HG03342 (cell line): ENCODE measurements at regions not wholly inside any gene's neighbourhood (a gene's known extent, or its start where the extent isn't known, plus 50 kb on each side); places are given as distances from the start of the nearest gene placed in this dataset.

Experiments used
- ATAC-seq: cut with Tn5 transposase; IDR thresholded peaks from one replicate; pipeline ENCODE4 v1.9.1; 2021; ENCODE audit warnings: mild to moderate bottlenecking, moderate library complexity; ENCODE audit not compliant: unreplicated experiment

DNA sequence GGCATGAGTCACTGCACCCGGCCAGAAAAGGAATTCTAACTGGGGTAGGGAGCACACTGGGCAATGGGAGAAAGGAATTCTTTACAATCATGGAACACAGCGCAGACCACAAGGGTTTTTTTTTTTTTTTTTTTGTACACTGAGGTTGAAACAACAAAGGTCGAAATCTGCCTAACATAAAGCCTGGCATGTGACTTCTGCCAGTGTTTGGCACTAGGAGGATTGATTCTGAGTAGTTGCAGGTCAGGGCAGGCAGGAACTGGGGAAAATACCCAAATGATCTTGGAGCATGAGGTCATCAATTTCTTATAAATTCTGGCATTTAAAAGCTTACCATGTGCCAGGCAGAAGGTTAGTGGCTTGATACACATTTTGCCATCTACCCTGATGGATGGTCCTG is 202.0 kb upstream of the SNX19 start:
- ATAC-seq: no peak

DNA sequence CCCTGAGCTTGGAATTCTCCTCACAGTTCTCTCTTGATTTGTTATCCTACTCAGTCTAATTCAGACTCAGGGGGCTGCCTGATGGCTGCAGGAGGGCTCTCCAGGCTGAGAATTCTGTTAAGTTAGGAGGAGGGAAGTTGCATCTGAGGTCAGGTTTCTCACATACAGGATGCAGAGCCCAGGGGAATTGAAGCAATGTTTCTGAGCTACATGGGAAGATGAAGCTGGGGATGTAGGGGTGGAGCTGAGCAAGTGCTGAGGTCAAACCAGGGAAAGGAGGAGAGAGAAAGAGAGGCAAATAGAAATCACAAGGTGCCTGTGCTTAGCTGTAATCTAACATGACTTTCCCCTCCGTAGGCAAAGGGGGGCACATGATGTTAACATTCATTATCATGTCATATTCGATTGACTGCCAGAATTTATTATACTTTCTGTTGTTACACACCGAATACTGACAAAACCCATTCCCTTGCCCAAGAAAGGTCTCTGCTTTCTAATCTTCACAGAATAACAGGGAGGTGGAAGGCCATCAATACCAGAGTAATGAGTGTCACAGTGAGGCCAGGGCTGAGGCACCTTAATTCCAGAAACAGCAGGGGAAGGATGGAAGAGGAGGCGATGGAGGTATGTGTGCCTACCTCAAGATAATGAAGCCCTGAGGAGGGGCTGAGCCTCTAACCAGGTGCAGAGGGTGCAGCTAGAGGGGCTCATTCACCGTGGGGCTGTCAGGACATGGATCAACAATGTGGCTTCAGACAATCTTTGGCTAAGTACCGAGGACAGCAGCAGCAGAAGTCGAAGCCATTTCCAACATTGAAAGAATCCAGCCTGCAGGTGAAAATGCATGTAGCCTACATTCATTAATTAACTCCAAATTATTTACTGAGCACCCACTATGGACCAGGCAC is 205.4 kb upstream of the SNX19 start:
- ATAC-seq: no peak

DNA sequence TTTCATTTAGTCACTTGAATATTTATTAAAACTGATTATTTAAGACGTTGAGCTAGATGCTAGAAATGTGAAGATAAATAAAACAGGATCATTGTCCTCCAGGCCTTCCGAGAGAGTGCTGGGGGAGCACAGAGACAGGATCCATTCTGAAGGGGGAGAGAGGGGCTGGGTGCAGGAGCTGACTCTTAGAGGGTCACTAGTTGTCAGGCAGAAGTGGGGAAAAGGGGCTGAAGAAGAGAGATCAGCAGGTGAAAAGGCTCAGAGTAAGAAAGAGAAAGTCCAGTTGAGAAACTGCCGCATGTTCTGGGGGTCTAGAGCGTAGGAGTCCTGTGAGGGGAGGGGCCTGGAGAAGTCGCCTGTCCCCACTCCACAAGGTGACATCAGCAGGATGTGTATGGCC is 206.2 kb upstream of the SNX19 start:
- no peak for ATAC-seq

DNA sequence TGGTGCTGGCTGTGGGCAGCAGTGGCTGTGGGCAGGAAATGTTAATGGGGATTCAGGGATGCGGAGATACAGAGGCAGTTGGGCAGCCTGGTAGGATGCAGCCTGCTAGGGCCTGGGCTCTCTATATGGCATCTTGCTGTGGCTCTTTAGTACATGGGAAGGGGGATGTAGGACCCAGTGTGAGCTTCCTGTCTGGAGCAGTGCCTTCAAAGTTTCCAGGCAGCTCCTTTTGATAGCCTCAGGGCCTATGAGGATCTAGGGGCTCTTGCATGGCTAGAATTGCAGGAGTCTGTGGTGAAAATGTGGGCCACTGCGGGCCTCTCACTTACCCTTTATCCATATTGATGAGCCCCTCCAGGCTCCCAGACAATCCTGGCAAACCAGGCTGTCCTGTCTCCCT is 213.2 kb upstream of the SNX19 start:
- ATAC-seq: no peak

DNA sequence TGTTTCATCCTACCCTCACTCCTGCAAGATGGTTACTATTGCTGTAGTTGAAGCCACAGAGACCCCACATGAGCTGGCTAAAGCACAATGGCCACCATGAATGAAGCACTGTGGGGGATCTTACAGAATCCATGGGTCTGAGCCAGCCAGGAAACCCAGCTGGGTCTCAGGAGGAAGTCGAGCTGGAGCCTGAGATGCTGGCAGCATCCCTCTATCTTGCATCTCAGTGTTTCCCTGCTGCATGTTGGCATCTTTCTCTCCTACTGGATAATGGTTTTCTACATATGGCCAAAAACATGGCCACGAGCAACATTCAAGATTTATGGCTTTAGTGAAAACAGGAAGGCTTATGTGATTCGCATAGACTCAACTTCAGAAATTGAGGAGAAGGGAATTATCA is 219.3 kb upstream of the SNX19 start:
- no peak for ATAC-seq

DNA sequence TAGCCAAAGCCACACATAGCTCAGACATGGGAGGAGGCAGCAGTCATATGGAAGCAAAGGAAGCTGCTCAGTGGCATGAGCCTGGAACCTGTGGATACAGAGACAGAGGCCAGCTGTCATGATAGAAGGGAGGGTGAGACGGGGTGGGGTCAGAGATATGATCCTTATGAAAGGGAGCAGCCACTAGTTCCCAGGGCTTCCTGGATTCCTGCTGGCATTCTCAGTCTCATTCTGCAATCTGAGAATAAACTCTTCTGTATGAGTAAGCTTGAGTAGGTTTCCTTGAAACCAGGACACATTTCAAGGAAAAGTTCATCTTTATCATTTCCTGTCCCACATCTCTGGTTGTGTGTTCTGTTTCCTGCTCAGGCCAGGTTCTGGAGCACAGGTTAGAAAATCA is 220.2 kb upstream of the SNX19 start:
- ATAC-seq: no peak

DNA sequence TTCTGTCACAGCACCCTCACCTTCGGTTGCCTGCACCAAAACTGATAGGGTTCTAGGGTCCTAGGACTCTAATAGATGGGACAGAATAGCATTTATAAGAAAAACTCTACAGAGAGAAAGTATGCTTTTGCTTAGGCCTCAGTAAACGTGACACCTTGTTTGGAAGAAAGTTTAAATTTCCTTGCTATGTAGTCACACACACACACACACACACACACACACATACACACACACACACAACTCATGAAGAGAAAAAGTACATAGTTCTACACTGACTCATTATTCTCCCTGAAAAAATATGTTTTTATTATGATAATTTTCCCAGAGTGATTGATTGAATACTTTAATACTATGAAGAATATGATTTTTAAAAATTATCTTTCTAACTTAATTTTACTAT is 220.8 kb upstream of the SNX19 start:
- no peak for ATAC-seq

DNA sequence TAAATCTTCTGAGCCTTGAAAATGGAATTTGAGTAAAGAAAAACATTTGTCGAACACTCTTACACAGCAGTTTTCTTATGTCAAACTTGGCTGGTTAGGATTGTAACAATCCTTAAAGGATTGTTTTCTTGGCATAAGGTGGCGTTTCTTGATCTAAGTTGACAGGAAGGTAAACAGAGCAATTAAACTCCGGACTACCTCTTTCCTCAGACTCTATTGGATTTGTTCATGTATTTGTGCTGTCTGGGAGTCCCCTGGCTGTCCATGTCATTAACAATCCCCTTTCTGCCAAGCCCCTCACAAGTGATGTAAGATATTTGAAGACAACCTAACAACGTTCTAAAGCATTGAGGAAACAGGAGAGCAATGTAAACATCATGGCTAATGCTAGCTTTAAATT is 222.5 kb upstream of the SNX19 start:
- ATAC-seq: no peak

DNA sequence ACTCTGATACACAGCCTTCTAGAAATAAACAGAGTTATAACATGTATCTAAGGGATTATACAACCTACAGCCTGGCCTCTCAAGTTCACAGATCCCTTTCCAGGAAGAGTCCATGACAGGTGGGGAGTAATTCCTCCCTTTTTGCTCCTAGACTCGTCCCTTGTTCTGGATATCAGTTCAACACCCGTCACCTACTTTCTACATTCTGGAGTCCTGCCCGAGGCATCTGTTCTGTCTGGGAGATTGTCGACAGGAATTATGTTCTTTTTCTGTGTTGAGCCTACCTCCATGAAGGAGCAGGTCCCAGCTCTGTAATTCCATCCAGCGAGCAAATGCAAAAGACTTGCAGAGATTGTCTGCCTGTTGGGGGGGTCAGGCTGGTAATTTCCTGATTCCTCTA is 224.6 kb upstream of the NTM start:
- no peak for ATAC-seq

DNA sequence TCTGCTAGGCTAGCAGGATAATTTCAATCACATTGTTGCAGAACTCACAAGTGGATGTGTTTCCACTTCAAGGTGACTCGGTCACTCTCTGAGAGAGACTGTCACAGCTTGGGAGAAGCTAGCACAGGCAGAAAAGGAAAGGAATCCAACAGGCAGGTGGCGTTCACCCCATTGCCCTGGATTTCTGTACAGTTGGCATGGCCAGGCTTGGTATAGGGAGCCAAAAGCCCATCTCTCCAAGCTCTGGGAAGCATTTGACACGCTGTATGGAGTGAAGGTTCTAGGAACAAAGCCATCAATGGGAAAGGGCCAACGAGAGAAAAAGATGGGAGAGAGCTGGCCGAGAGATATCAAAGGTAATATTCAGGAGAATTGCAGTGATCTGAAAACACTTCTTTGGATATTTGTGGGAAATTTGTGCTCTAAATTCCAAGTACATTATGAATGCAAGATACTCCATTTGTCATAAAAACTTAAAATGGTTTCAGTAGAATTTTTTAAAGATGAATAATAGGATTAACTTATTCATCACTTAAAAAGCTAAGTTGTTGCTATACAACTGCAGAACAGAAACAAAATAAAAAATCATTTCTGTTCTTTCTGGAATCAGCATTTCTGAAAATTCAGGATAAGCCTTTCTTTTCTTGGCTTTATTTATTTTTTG is 223.5 kb upstream of the NTM start:
- ATAC-seq: no peak

DNA sequence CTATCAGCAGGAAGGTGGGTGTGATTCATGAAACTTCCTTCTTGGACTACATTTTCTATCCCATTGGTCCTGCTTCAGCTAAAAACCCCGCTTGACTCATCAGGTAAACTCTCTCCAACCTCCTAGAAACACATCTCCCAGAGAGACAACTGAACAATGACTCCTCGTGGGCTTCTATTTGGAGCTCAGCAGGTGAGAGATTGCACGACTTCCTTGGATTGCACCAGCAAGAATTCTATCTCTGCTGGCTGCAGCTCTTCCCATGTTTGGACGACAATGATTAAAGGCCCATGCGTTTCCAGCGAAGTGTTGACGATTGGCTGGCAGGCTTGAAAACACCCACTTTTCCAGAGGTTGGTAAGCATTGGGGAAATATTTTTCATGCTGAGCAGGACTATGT is 216.1 kb upstream of the NTM start:
- no peak for ATAC-seq

DNA sequence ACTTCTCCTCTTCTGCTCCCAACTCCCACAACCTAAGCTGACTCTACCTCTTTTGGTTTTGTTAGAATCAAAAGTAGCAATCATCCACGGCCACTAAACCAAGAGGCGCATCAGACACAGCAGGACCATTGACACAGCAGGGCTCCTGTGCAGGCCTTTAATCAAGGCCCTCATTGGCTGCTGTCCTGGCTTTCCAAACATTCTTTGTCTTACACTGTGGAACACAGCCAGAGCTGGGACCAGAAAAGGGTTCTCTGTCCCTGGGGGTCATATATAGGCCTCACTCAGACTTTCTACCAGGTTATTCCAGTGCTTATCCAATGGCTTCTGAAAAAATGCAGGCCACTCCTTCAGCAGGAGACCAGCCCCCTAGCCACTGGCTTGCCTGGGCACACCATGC is 212.7 kb upstream of the NTM start:
- ATAC-seq: no peak

DNA sequence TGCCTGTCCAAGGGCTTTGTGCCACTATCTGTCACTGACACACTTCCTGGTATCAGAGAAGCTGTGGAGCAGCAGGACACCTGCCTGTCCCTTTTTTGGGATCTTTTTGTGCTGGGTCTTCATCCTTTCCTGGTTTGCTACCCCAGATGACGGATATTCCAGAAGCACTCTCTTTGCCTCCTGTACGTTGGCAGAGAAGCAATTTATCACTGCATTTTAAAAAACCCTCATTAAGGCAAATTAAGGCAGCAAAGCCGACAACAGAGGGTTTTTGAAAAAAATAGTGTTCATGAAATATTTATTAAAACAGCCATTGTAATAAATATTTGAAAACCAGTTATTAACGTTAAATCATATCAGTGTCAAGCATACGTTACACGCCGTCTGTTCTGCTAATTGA is 209.6 kb upstream of the NTM start:
- ATAC-seq: no peak

DNA sequence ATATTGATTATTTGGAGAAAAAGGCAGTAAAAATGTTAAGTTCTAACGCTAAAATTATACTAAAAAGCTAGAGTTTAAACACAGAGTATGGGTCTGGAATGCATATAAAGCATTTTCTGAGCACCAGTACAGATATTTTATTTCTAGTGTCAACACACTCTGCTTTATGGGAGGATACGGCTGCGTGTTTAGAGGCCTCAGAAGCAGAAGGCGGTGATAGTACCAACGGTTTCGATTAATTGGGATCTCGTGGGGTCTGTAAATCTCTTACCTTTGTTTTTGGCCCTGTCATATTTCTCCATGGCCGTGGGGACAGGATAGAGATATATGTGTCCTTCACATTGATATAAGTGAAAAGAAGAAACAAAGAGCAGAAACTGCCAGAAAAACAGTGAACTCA is 206.8 kb upstream of the NTM start:
- ATAC-seq: no peak

DNA sequence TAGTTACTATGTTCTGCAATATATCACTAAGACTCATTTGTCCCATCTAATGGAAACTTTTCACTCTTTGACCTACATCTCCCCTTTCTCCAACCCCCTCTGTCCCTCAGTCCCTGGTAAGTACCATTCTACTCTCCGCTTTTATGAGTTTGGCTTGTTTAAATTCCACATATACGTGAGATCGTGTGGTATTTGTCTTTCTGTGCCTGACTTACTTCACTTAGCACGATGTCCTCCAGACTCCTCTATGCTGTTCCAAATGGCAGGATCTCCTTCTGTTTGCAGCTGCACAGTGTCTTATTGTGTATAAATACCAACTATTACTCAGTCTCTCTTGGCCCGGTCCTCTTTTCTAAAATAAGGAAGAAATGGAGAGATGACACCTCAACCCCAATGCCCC is 205.4 kb upstream of the NTM start:
- ATAC-seq: no peak

DNA sequence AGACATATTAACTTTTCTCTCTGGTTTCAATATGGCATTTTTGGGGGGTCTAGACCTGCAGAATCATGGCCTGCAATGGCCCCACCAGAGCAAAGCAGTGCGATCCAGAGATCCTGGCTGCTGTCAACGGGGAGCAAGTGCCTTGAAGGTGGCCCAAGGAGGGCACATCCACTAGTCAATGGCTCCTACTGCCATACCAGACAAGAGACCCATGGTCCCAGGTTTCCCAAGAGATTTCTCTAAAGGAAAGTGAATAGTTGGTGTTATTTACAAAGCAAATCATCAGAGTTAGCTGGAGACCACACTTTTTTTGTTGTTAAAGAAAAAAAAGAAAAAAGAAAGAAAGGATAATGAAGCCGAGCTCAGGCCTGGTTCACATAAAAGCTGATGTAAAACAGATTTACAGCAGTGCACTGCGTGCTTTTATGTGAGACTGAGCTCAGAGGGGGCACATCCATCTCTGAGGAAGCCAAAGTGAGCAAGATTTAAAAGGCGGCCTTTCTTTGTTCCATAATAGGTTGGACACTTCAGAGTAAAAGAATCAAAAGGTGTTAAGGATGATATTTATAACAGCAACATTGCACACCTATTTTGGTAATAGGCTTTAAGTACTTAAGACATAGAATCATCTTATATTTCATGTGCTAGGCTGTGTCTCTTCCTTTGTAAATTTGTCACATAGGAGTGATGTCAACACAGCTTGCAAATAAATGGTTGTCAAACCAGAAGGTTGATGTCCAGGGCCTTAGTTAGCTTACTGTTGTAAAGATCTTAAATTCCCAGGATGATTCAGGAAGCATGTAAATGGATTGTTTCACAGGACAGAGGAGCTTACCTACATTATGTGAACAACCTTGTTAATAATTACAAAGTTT is 201.3 kb upstream of the NTM start:
- ATAC-seq: no peak

DNA sequence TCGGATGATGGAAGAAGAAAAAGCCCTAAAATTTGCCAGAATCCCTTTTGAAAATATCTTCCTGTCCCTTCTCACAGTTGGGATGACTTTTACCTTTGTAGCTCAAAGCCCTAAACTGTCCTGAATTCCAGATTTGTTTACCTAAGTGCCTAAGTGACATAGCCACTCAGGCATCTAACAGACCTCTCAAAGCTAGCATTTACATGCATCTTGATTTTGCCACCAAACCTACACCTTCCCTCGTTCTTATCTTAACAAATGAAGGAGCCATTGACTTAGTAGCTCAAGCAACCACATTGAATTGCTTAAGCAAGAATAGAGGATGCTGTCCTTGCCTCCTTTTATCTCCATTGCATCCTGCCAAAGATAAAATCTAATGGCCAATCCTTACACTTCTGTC is 198.4 kb upstream of the NTM start:
- no peak for ATAC-seq

DNA sequence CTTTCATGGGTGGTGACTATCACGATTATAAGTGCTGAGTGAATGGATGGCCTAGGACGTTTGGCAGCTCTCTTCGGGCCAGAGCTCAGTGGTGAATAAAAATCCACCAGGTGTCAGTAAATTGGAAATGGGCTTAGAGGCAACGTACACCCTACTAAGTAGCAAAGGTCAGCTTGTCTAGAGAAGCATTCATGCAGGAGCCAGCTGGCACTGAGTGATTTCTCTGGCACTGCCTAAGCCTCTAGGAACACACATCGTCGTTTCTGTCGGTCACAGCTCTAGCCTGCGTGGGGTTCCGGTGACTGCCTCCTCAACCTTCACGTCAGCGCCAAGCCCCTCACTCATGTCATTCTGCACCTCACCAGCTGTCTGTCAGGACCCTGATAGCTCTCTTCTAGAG is 192.4 kb upstream of the NTM start:
- no peak for ATAC-seq

DNA sequence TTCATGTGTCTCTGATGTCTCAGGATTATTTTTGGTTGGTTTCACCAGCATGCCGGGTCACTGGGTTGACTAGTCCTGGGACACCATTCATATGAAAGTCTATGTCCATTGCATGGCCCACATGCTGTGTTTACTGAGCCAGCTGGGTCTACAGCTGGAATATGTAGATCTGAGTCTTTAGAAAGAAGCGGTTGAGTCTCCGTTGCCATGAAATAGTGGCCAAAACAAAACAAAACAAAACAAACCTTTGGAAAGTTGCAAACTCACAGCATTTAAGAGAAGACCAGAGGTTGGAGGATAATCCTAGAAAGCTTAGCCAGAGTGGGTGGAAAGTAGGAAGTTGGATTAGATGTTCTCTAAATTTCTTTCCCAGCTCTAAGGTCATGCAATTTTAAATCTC is 191.8 kb upstream of the NTM start:
- ATAC-seq: no peak

DNA sequence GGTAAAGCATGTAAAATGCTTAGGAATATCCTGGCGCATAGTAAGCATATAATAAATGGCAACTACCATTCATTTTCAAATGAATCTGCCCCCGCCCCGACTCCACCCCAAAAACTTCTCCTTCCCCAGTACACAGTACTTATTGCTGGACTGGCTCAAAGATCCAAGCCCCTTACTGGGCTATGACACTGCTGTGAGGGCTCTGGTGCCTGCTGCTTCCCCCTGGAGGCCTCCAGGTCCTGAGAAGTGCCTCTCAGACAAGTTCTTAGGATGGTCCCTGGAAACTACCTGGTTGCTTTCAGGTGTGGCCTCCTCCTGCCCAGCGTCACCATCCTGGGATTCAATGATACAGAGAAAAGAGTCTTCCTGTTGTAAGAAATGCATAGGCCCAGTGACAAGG is 190.6 kb upstream of the NTM start:
- ATAC-seq: no peak

DNA sequence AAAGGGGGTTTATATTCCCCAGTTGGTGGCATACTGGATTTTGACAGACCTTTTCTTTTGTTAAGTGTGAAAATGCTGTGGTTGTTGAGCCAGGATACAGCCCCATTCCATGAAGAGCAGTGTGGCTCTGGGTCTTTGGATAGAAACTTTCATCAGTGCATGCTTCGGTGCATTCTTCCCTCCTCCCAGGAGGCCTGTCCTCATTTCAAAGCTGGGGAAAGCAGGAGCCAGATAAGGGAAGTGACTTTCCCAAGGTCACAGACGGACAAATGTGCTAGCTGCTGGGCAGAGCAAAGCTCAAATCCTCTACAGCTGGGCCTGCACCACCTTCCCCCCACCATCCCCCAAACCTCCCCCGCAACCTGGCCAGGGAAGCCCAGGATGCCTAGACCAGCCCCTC is 184.5 kb upstream of the NTM start:
- ATAC-seq: no peak

DNA sequence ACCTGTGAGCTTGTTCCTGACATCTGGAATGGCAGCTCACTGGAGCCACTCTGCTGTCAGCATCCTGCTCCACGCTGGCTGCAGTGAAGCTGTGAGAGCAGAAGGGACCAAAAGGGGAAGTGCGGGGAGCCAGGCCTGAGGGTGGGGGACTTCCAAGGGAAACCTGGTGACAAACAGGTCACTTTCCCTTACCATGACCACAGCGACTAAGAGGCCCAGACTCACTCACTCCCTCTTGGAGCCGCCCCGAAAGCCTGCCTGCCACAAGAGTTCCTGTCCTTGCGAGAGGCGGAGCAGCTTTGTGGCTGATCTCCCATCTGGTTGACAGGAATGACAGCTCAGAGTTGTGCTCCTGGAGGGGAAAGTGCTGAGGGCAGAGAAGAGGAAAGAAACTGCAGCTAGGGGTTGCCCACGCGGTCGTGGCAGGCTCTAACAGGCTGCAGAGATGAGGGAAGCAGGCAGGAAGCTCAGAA is 183.8 kb upstream of the NTM start:
- ATAC-seq: peak; percentile 96
